ENCODE measurements at regions not wholly inside any gene's neighbourhood (a gene's known extent, or its start where the extent isn't known, plus 50 kb on each side); places are given as distances from the start of the nearest gene placed in this dataset.

DNA sequence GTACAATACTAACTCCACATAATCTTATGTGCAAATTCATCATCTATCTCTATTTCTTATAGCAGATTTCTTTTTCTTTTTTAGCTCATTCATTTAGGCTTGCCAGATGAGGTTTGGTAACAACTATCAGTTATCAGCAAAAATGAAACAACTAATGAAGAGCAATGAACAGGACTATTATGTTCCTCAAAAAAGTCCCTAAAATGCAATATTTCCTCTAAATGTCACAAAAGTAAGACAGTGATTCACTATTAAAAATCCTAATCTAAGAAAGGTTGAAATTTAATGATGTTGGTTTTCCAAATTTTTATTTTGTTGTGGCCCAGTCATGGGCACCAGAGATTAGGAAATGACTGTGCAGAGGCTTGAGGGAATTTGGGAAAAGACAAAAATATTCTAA is 135.3 kb downstream of the PPIAL4G start:
- TF ChIP-seq, protein P1, sequence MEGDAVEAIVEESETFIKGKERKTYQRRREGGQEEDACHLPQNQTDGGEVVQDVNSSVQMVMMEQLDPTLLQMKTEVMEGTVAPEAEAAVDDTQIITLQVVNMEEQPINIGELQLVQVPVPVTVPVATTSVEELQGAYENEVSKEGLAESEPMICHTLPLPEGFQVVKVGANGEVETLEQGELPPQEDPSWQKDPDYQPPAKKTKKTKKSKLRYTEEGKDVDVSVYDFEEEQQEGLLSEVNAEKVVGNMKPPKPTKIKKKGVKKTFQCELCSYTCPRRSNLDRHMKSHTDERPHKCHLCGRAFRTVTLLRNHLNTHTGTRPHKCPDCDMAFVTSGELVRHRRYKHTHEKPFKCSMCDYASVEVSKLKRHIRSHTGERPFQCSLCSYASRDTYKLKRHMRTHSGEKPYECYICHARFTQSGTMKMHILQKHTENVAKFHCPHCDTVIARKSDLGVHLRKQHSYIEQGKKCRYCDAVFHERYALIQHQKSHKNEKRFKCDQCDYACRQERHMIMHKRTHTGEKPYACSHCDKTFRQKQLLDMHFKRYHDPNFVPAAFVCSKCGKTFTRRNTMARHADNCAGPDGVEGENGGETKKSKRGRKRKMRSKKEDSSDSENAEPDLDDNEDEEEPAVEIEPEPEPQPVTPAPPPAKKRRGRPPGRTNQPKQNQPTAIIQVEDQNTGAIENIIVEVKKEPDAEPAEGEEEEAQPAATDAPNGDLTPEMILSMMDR (IDR thresholded peaks at IDR 0.05; ENCODE audit: borderline replicate concordance, extremely low read depth, low read length, poor library complexity, severe bottlenecking) = no peak
- no peak for TF ChIP-seq EZH2 (IDR thresholded peaks at IDR 0.05; ENCODE audit: borderline replicate concordance, low read depth, low read length, severe bottlenecking)
